ENCODE measurements at regions not wholly inside any gene's neighbourhood (a gene's known extent, or its start where the extent isn't known, plus 50 kb on each side); places are given as distances from the start of the nearest gene placed in this dataset.

DNA sequence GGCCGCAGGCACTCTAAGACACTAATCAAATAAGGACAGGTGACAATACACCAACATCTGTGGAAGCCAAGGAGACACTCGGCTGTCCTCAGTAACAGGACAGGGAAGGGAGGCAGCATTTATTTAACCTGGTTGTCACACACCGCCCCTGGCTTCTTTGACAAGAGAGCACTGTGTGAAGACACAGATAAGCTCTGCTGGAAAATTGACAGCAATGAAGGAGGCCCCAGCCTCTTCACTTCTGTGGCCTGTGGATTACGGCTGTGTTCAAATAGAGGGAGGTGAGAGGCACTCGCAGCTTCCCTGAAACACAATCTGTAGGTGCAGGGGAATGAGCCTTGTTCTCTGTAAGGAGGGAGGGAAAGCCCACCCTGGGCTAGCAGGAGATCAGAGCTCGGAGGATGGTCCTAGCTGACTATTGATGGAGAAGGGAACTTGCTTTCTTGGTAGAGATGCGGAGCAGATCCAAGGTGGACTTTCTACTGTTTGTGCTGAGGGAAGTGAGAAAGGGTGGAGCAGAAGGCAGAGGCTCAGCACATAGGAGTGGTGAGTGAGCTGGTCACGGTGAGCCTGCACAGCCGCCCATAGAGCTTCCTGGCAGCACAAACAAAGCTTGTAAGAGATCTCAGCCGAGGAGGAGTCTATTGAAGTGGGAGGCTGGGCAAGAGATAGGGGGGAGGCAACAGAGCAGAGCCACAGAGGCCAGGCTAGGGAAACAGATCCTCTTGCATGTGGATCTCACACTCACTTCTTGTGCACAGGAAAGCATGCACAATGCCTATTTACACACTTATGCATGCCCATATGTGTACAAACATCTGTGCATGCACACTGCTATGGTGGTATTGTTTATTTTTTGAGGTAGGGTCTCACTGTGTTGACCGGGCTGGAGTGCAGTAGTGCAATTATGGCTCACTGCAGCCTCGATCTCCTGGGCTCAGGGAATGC, 114.6 kb upstream of the THY1 start (continued):
- no peak for TF ChIP-seq FOXJ3 (CRISPR knock-in tag; IDR thresholded peaks at IDR 0.05)

DNA sequence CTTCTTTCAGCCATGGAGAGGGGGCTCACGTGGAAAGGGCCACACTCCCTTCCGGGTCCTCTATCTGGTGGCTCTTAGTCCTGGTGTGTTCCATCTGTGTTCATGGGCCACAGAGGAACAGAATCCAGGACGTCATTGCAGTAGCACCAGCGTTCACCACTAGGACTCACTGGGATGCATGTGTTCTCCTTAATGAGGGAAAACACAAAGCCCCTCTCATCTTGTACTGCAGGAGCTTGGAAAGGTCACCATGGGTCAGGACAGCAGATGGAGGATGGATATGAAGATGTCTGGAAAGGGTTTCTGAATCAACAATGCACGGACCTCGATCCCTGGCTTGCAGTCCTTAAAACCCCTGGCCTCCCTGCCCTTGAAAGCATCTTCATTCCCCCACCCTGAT, 113.8 kb upstream of the THY1 start:
- no peaks in the 10 kb centered on the region for H3K9me3 ChIP-seq
- H2AFZ ChIP-seq (ENCODE audit: low read depth) = no peak overlapping the region
- ChIA-PET CTCF (interaction anchor here (0.8 to 5.0 kb wide), 6 partner anchors 9 to 571 kb away, joined by 3 to 43 read pairs (median 3); no protein-coding TSS in a partner anchor), POLR2A (no interaction called here)
- no peak for DNase-seq
- no peaks in the 10 kb centered on the region; a peak in 1 of 4 replicates for H3K4me1 ChIP-seq (ENCODE audit: control insufficient read depth in 1 of 2, insufficient read depth in 2 of 2, low read depth in 1 of 2, low read length in 1 of 2)
- H3K4me3 ChIP-seq (ENCODE audit: low read depth in 2 of 2, low read length in 1 of 2) = no peak overlapping the region
- no peak overlapping the region for H3K4me2 ChIP-seq
- no peak overlapping the region for H3K9ac ChIP-seq
- peaks cover 14% of the 10 kb centered on the region; the same call in 1 of the 2 replicates for H3K27me3 ChIP-seq (ENCODE audit: insufficient read depth)
- no peaks in the 10 kb centered on the region for H3K79me2 ChIP-seq (ENCODE audit: insufficient read depth)
- no peaks in the 10 kb centered on the region for H4K20me1 ChIP-seq (ENCODE audit: insufficient read depth)
- TF ChIP-seq REST (IDR thresholded peaks at IDR 0.05; ENCODE audit: low read depth, low read length) (no peak), CHD2 (IDR thresholded peaks at IDR 0.05; ENCODE audit: low read length, partially characterized antibody) (no peak), MXI1 (IDR thresholded peaks at IDR 0.05; ENCODE audit: low read depth, low read length) (no peak), RCOR1 (IDR thresholded peaks at IDR 0.05; ENCODE audit: low read length) (no peak), SMC3 (IDR thresholded peaks at IDR 0.05; ENCODE audit: low read depth, low read length) (no peak), JUND (IDR thresholded peaks at IDR 0.05) (no peak), GABPA (IDR thresholded peaks at IDR 0.05; ENCODE audit: low read depth) (no peak), RXRA (IDR thresholded peaks at IDR 0.05; ENCODE audit: borderline replicate concordance, low read depth) (no peak), FOXM1 (IDR thresholded peaks at IDR 0.05; ENCODE audit: low read depth) (no peak), TEAD4 (IDR thresholded peaks at IDR 0.05; ENCODE audit: borderline replicate concordance, insufficient read depth) (no peak)
- TF ChIP-seq, protein P1, sequence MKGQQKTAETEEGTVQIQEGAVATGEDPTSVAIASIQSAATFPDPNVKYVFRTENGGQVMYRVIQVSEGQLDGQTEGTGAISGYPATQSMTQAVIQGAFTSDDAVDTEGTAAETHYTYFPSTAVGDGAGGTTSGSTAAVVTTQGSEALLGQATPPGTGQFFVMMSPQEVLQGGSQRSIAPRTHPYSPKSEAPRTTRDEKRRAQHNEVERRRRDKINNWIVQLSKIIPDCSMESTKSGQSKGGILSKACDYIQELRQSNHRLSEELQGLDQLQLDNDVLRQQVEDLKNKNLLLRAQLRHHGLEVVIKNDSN (IDR thresholded peaks at IDR 0.05; ENCODE audit: borderline replicate concordance, low read depth) = no peak
- H3K27ac ChIP-seq (ENCODE audit: low read depth in 2 of 2, low read length in 1 of 2) = no peak overlapping the region
- H3K9me2 ChIP-seq = no peaks in the 10 kb centered on the region
- no peaks in the 10 kb centered on the region for H3F3A ChIP-seq (replicated peaks; ENCODE audit: insufficient read depth)
- 53% methylated on average over 4 of the region's 6 CpGs for WGBS (ENCODE audit: low lambda C conversion rate)
- H3K36me3 ChIP-seq (replicated peaks in 1 of 2; ENCODE audit: control insufficient read depth in 1 of 2, insufficient read depth in 2 of 2, low read length in 1 of 2) = no peaks in the 10 kb centered on the region

Measured in SK-N-SH (cell line).